HG03575 (cell line): ENCODE measurements at regions not wholly inside any gene's neighbourhood (a gene's known extent, or its start where the extent isn't known, plus 50 kb on each side); places are given as distances from the start of the nearest gene placed in this dataset.

Experiments
- ATAC-seq: cut with Tn5 transposase; IDR thresholded peaks from one replicate; pipeline ENCODE4 v1.9.1; 2021; ENCODE audit not compliant: unreplicated experiment, insufficient number of reproducible peaks, low FRiP score; ENCODE audit errors: extremely low read depth

- ATAC-seq: no peak
These were observed 615.1 kb upstream of the KCNMB2 start for GRCh38 chr3:177921153-177921552.

- no peak for ATAC-seq
These were observed 612.0 kb upstream of the KCNMB2 start for GRCh38 chr3:177924261-177924660.

- peak; percentile 67 for ATAC-seq
These were observed 607.9 kb upstream of the KCNMB2 start for GRCh38 chr3:177928172-177928873.

- ATAC-seq: no peak
These were observed 606.9 kb upstream of the KCNMB2 start for GRCh38 chr3:177929310-177929709.

- no peak for ATAC-seq
These were observed 605.5 kb upstream of the KCNMB2 start for GRCh38 chr3:177930771-177931170.

GRCh38 chr3:177931346-177931745 is 604.9 kb upstream of the KCNMB2 start:
- ATAC-seq: no peak

GRCh38 chr3:177932346-177932745 is 603.9 kb upstream of the KCNMB2 start:
- no peak for ATAC-seq

- ATAC-seq: no peak
These were observed 603.2 kb upstream of the KCNMB2 start for GRCh38 chr3:177932750-177933660.

- ATAC-seq: no peak
These were observed 602.0 kb upstream of the KCNMB2 start for GRCh38 chr3:177934001-177934891.

GRCh38 chr3:177935047-177935446 is 601.2 kb upstream of the KCNMB2 start:
- ATAC-seq: no peak

GRCh38 chr3:177936721-177937120 is 599.5 kb upstream of the KCNMB2 start:
- no peak for ATAC-seq

GRCh38 chr3:177942911-177943310 is 593.3 kb upstream of the KCNMB2 start:
- no peak for ATAC-seq

- ATAC-seq: no peak
These were observed 592.0 kb upstream of the KCNMB2 start for GRCh38 chr3:177944228-177944661.

- no peak for ATAC-seq
These were observed 590.2 kb upstream of the KCNMB2 start for GRCh38 chr3:177946048-177946447.

- no peak for ATAC-seq
These were observed 589.7 kb upstream of the KCNMB2 start for GRCh38 chr3:177946497-177946896.

GRCh38 chr3:177946936-177947335 is 589.3 kb upstream of the KCNMB2 start:
- no peak for ATAC-seq

- no peak for ATAC-seq
These were observed 588.3 kb upstream of the KCNMB2 start for GRCh38 chr3:177947901-177948300.

- no peak for ATAC-seq
These were observed 587.4 kb upstream of the KCNMB2 start for GRCh38 chr3:177948716-177949425.

GRCh38 chr3:177959188-177959587 is 577.0 kb upstream of the KCNMB2 start:
- ATAC-seq: no peak
